IMR-90 (cell line): ENCODE measurements at regions not wholly inside any gene's neighbourhood (a gene's known extent, or its start where the extent isn't known, plus 50 kb on each side); places are given as distances from the start of the nearest gene placed in this dataset.

Experiments
- ATAC-seq: fragments of 200-7000 bp; cut with Tn5 transposase; 2 replicates; pipeline ENCODE4 v1.9.1; 2020; ENCODE audit warnings: low read depth, mild to moderate bottlenecking, moderate library complexity
- BruUV-seq: library from RNA; stranded (reverse); fragments of 400-500 nt; replicated peaks from 2 replicates; lab custom pipeline; 2021; lab: Mats Ljungman, UMichigan
- CTCF ChIA-PET: fragments of 300-600 bp; formaldehyde crosslinking; extraction: SDS; loops from one replicate; lab custom pipeline; 2021; ENCODE audit warnings: antibody characterized with exemption; lab: Yijun Ruan, JAX
- POLR2A ChIA-PET: fragments of 300-600 bp; sonication (Branson Sonifier 250); formaldehyde crosslinking; loops from one replicate; lab custom pipeline; 2022; ENCODE audit warnings: antibody characterized with exemption; ENCODE audit not compliant: unreplicated experiment; lab: Charles Lee
- DNase-seq: peaks from one replicate; pipeline ENCODE4 v3.0.0; 2013
- H2AFZ ChIP-seq: replicated peaks from 2 replicates; pipeline ENCODE3; 2013; ENCODE audit warnings: low read length, mild to moderate bottlenecking; ENCODE audit not compliant: poor library complexity
- H2AK5ac ChIP-seq: 2 replicates; pipeline ENCODE4 v1.6.1; 2013; ENCODE audit warnings: low read depth, low read length, inconsistent platforms
- H2AK9ac ChIP-seq: replicated peaks from 2 replicates; pipeline ENCODE3; 2013; ENCODE audit warnings: mild to moderate bottlenecking, low read depth, low read length, moderate library complexity; ENCODE audit not compliant: poor library complexity
- H2BK120ac ChIP-seq: 2 replicates; pipeline ENCODE4 v1.6.1; 2013; ENCODE audit warnings: low read depth, low read length, inconsistent platforms
- H2BK15ac ChIP-seq: 3 replicates; pipeline ENCODE4 v1.6.1; 2013; ENCODE audit warnings: low read depth, low read length, inconsistent platforms
- H2BK20ac ChIP-seq: 2 replicates; pipeline ENCODE4 v1.6.1; 2013; ENCODE audit warnings: low read depth, mild to moderate bottlenecking, inconsistent platforms, low read length, moderate library complexity
- H2BK5ac ChIP-seq: 2 replicates; pipeline ENCODE4 v1.6.1; 2013; ENCODE audit warnings: mild to moderate bottlenecking, low read depth, low read length, inconsistent platforms; ENCODE audit not compliant: poor library complexity, severe bottlenecking
- H3K14ac ChIP-seq: replicated peaks from 2 replicates; pipeline ENCODE4 v1.6.1; 2013; ENCODE audit warnings: low read depth, low read length, inconsistent platforms
- H3K18ac ChIP-seq: 2 replicates; pipeline ENCODE4 v1.6.1; 2013; ENCODE audit warnings: low read depth, low read length, control low read depth
- H3K23ac ChIP-seq: 2 replicates; pipeline ENCODE4 v1.6.1; 2013; ENCODE audit warnings: low read depth, low read length, inconsistent platforms
- H3K27ac ChIP-seq: 2 replicates; pipeline ENCODE4 v1.5.1; 2013; ENCODE audit warnings: mild to moderate bottlenecking, control low read depth, low read length; ENCODE audit not compliant: insufficient read depth
- H3K27me3 ChIP-seq: 2 replicates; pipeline ENCODE4 v1.6.1; 2013; ENCODE audit warnings: low read length; ENCODE audit not compliant: control insufficient read depth, insufficient read depth
- H3K36me3 ChIP-seq: 2 replicates; pipeline ENCODE4 v1.6.1; 2013; ENCODE audit warnings: low read length, mixed read lengths; ENCODE audit not compliant: control insufficient read depth, insufficient read depth
- H3K4ac ChIP-seq: 2 replicates; pipeline ENCODE4 v1.6.1; 2013; ENCODE audit warnings: low read depth, low read length, inconsistent platforms
- H3K4me1 ChIP-seq: 2 replicates; pipeline ENCODE4 v1.6.1; 2013; ENCODE audit warnings: low read length, mixed read lengths; ENCODE audit not compliant: control insufficient read depth, insufficient read depth
- H3K4me2 ChIP-seq: 2 replicates; pipeline ENCODE4 v1.6.1; 2013; ENCODE audit warnings: low read depth, mild to moderate bottlenecking, control low read depth, low read length, moderate library complexity
- H3K4me3 ChIP-seq: 2 replicates; pipeline ENCODE4 v1.5.1; 2013; ENCODE audit warnings: low read depth, mild to moderate bottlenecking, control low read depth, low read length, moderate library complexity; ENCODE audit not compliant: insufficient read depth
- H3K56ac ChIP-seq: 2 replicates; pipeline ENCODE4 v1.6.1; 2013; ENCODE audit warnings: low read length, inconsistent platforms; ENCODE audit not compliant: insufficient read depth; ENCODE audit errors: extremely low read depth
- H3K79me1 ChIP-seq, 2 experiments: 2 replicates each; pipeline ENCODE4 v1.6.1; 2013; ENCODE audit warnings: low read length in 2 of 2, inconsistent platforms in 1 of 2, low read depth in 1 of 2
- H3K9ac ChIP-seq: 2 replicates; pipeline ENCODE4 v1.6.1; 2013; ENCODE audit warnings: low read depth, low read length, control low read depth
- H3K9me1 ChIP-seq: 2 replicates; pipeline ENCODE4 v1.6.1; 2013; ENCODE audit warnings: low read length, inconsistent platforms; ENCODE audit not compliant: insufficient read depth
- H3K9me3 ChIP-seq: 2 replicates; pipeline ENCODE4 v1.6.1; 2013; ENCODE audit warnings: low read length; ENCODE audit not compliant: control insufficient read depth, insufficient read depth
- H4K20me1 ChIP-seq: 2 replicates; pipeline ENCODE4 v1.6.1; 2013; ENCODE audit warnings: low read length, inconsistent platforms; ENCODE audit not compliant: insufficient read depth
- H4K5ac ChIP-seq: 2 replicates; pipeline ENCODE4 v1.6.1; 2013; ENCODE audit warnings: mild to moderate bottlenecking, low read depth, low read length, control low read depth
- H4K8ac ChIP-seq, 2 experiments: 2 replicates each; pipeline ENCODE4 v1.6.1; 2013; ENCODE audit warnings: low read depth in 2 of 2, low read length in 2 of 2, control low read depth in 1 of 2, inconsistent platforms in 1 of 2
- H4K91ac ChIP-seq: 2 replicates; pipeline ENCODE4 v1.6.1; 2013; ENCODE audit warnings: low read depth, low read length, inconsistent platforms; ENCODE audit not compliant: insufficient read depth
- CEBPB ChIP-seq: IDR thresholded peaks from 2 replicates; pipeline ENCODE4 v1.6.1; 2012; ENCODE audit warnings: low read depth, low read length, improper control_type of control experiment
- SMC3 ChIP-seq: fragments of 150-350 bp; IDR thresholded peaks from 2 replicates; pipeline ENCODE4 v1.6.1; 2016; ENCODE audit warnings: low read depth, mild to moderate bottlenecking, antibody characterized with exemption, low read length, moderate library complexity
- WGBS, 2 experiments: methylation state at CpG; one replicate each; pipeline versions ENCODE4 v1.1.5 to v1.1.7; 2013; ENCODE audit warnings: missing lambda C conversion rate in 2 of 2; ENCODE audit not compliant: insufficient read length in 1 of 2; ENCODE audit errors: extremely low coverage in 2 of 2; 5-methylcytosine and 5-hydroxymethylcytosine counted together
- dilution Hi-C: fragments of 300-500 bp; cut with HindIII; formaldehyde crosslinking; loops from one replicate; pipeline ENCODE4 v1.14.3; 2018; ENCODE audit warnings: low sequenced_read_pairs; ENCODE audit not compliant: unreplicated experiment
- in situ Hi-C: fragments of 300-500 bp; cut with MboI; formaldehyde crosslinking; loops from 3 replicates; pipeline ENCODE4 v1.14.3; 2019; ENCODE audit warnings: low sequenced_read_pairs, inconsistent platforms, mixed read lengths
- intact Hi-C: fragments of 100-400 bp; cut with micrococcal nuclease; formaldehyde crosslinking; loops from 2 replicates; pipeline ENCODE4 v1.10.0; 2022

GRCh38 chr3:28615071-28615470 lies 266.4 kb upstream of the AZI2 start:
- Histone ChIP-seq H3K23ac (no peak overlapping the region), H3K9ac (no peak overlapping the region), H4K20me1 (no peaks in the 10 kb centered on the region), H4K91ac (no peak overlapping the region), H3K4me2 (no peak overlapping the region), H3K4me3 (no peak overlapping the region), H3K27ac (no peak overlapping the region), H2AK9ac (no peak overlapping the region), H3K27me3 (no peaks in the 10 kb centered on the region), H3K4ac (no peak overlapping the region), H2BK5ac (no peak overlapping the region), H3K14ac (no peak overlapping the region), H3K36me3 (no peaks in the 10 kb centered on the region), H2BK15ac (no peak overlapping the region), H2BK120ac (no peak overlapping the region), H2AK5ac (no peak overlapping the region), H3K9me1 (no peaks in the 10 kb centered on the region), H2BK20ac (no peak overlapping the region), H4K5ac (no peak overlapping the region), H3K9me3 (no peaks in the 10 kb centered on the region), H3K18ac (no peak overlapping the region), H4K8ac (no peak overlapping the region), H3K56ac (no peak overlapping the region), H3K79me1 (no peaks in the 10 kb centered on the region), H2AFZ (no peak overlapping the region), H3K4me1 (no peaks in the 10 kb centered on the region)
- POLR2A ChIA-PET: no interaction called here
- no peak for DNase-seq
- dilution Hi-C loops: no loop called here
- intact Hi-C loops: no loop called here
- no CpG with 5 or more reads among the region's 5 CpGs for WGBS, 2 experiments
- TF ChIP-seq CEBPB: peak; percentile 62
- no peak for TF ChIP-seq SMC3
- no TSS peak for BruUV-seq
- no peak for ATAC-seq
- in situ Hi-C loops: no loop called here
- CTCF ChIA-PET: no interaction called here
